Neural cell (in vitro differentiated cells): ENCODE measurements at regions not wholly inside any gene's neighbourhood (a gene's known extent, or its start where the extent isn't known, plus 50 kb on each side); places are given as distances from the start of the nearest gene placed in this dataset.

ENCODE experiments used
- H2AFZ ChIP-seq: fragments of 200-600, 300-800 bp; sonication (generic), shearing (Covaris generic); 2 replicates; pipeline ENCODE4 v1.6.0; 2014; ENCODE audit warnings: low read depth, mild to moderate bottlenecking, antibody characterized with exemption, low read length, moderate library complexity
- H3F3A ChIP-seq: fragments of 200-600 bp; shearing (Covaris generic); 2 replicates; pipeline ENCODE4 v1.6.1; 2016; ENCODE audit warnings: mild to moderate bottlenecking, moderate library complexity, mixed read lengths, antibody characterized with exemption, low read length; ENCODE audit not compliant: insufficient read depth, poor library complexity, severe bottlenecking
- H3K27ac ChIP-seq: fragments of 200-600, 300-800 bp; sonication (generic), shearing (Covaris generic); 2 replicates; pipeline ENCODE4 v1.5.1; 2014; ENCODE audit warnings: mild to moderate bottlenecking, low read length, moderate library complexity
- H3K27me3 ChIP-seq: fragments of 300-800, 200-600 bp; sonication (generic), shearing (Covaris generic); 2 replicates; pipeline ENCODE4 v1.6.0; 2014; ENCODE audit warnings: mild to moderate bottlenecking, low read depth, low read length, moderate library complexity; ENCODE audit not compliant: insufficient read depth
- H3K36me3 ChIP-seq: fragments of 300-800, 200-600 bp; sonication (generic), shearing (Covaris generic); 2 replicates; pipeline ENCODE4 v1.5.1; 2014; ENCODE audit warnings: mild to moderate bottlenecking, antibody characterized with exemption, low read length, moderate library complexity; ENCODE audit not compliant: insufficient read depth
- H3K4me2 ChIP-seq: fragments of 300-800, 200-600 bp; sonication (generic), shearing (Covaris generic); 2 replicates; pipeline ENCODE4 v1.6.0; 2014; ENCODE audit warnings: mild to moderate bottlenecking, low read length
- H3K4me3 ChIP-seq: fragments of 300-800, 200-600 bp; sonication (generic), shearing (Covaris generic); 2 replicates; pipeline ENCODE4 v1.5.1; 2014; ENCODE audit warnings: mild to moderate bottlenecking, low read length, moderate library complexity
- H3K79me2 ChIP-seq: fragments of 200-600 bp; shearing (Covaris generic); replicated peaks from 2 replicates; pipeline ENCODE4 v1.6.0; 2014; ENCODE audit warnings: mild to moderate bottlenecking, low read length, moderate library complexity; ENCODE audit not compliant: insufficient read depth
- H3K9ac ChIP-seq: fragments of 300-800, 200-600 bp; sonication (generic), shearing (Covaris generic); 2 replicates; pipeline ENCODE4 v1.6.1; 2016; ENCODE audit warnings: mild to moderate bottlenecking, low read length, mixed read lengths
- H3K9me2 ChIP-seq: fragments of 200-600 bp; shearing (Covaris generic); 2 replicates; pipeline ENCODE4 v1.6.1; 2016; ENCODE audit warnings: mild to moderate bottlenecking, low read length, mixed read lengths; ENCODE audit not compliant: insufficient read depth
- H3K9me3 ChIP-seq: fragments of 200-600, 300-800 bp; sonication (generic), shearing (Covaris generic); 2 replicates; pipeline ENCODE4 v1.6.1; 2016; ENCODE audit warnings: mild to moderate bottlenecking, mixed run types, low read length, moderate library complexity, mixed read lengths
- H4K20me1 ChIP-seq: fragments of 200-600 bp; shearing (Covaris generic); 2 replicates; pipeline ENCODE4 v1.6.1; 2016; ENCODE audit warnings: mild to moderate bottlenecking, mixed run types; ENCODE audit not compliant: insufficient read depth
- EP300 ChIP-seq: fragments of 450-650 bp; conservative IDR thresholded peaks from 2 replicates; pipeline ENCODE4 v1.6.1; 2014; ENCODE audit warnings: antibody characterized with exemption, mild to moderate bottlenecking, moderate library complexity; ENCODE audit not compliant: poor library complexity, severe bottlenecking
- EZH2 ChIP-seq: fragments of 200-600, 300-800 bp; shearing (Covaris generic), sonication (generic); IDR thresholded peaks from 2 replicates; pipeline ENCODE4 v1.6.1; 2014; ENCODE audit warnings: antibody characterized with exemption, low read length, borderline replicate concordance, mild to moderate bottlenecking; ENCODE audit not compliant: insufficient read depth, poor library complexity, severe bottlenecking
- MXI1 ChIP-seq: fragments of 450-650 bp; conservative IDR thresholded peaks from 2 replicates; pipeline ENCODE4 v1.6.1; 2014; ENCODE audit warnings: antibody characterized with exemption, mild to moderate bottlenecking; ENCODE audit not compliant: poor library complexity, severe bottlenecking
- POLR2AphosphoS5 ChIP-seq: IDR thresholded peaks from 2 replicates; pipeline ENCODE4 v1.6.1; 2012
- RAD21 ChIP-seq: fragments of 450-650 bp; conservative IDR thresholded peaks from 2 replicates; pipeline ENCODE4 v1.6.1; 2014; ENCODE audit warnings: antibody characterized with exemption, mild to moderate bottlenecking, moderate library complexity
- SMC3 ChIP-seq: fragments of 450-650 bp; conservative IDR thresholded peaks from 2 replicates; pipeline ENCODE4 v1.6.1; 2014; ENCODE audit warnings: antibody characterized with exemption, mild to moderate bottlenecking, moderate library complexity; ENCODE audit not compliant: poor library complexity
- TAF1 ChIP-seq: IDR thresholded peaks from 2 replicates; pipeline ENCODE4 v1.6.1; 2012; ENCODE audit warnings: low read depth
- TF ChIP-seq, protein P1 (sequence below): fragments of 450-650 bp; IDR thresholded peaks from 2 replicates; pipeline ENCODE4 v1.5.1; 2014; ENCODE audit warnings: antibody characterized with exemption, mild to moderate bottlenecking, moderate library complexity; ENCODE audit not compliant: poor library complexity, severe bottlenecking
- TF ChIP-seq, protein P2 (sequence below): IDR thresholded peaks from 2 replicates; pipeline ENCODE4 v1.6.1; 2012; ENCODE audit warnings: borderline replicate concordance

DNA sequence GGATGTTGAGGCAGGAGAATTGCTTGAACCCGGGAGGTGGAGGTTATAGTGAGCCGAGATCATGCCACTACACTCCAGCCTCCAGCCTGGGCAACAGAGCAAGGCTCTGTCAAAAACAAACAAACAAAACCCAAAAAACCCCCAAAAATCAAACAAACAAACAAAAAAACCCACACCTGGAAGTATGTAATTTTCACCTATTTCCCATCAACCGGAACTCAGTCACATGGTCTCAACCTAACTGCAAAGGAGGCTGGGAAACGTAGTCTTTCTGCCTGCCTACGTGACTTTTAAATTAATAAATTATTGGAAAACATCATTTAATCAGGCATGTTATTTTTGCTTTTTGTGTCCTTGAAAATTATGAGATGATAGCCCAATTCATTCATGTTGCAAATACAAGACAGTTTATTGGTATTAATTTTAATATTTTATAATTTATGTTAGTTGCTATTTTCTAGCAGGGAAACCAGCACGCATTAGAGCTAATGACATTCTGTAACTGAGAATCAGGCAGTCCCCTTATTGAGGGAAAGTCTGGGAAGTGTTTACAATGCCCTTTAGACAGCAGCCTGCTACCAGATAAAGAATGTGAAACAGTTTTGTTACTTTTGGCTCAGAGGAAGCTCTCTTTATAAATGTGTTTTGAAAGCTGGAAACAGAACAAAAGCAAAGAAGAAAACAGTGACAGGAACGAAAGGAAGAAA lies 110.3 kb downstream of the NXNL2 start:
- Histone ChIP-seq H3K9me2 (no peaks in the 10 kb centered on the region), H3K27ac (no peak overlapping the region), H3K9ac (no peak overlapping the region), H3K4me3 (no peak overlapping the region), H3K9me3 (no peaks in the 10 kb centered on the region), H2AFZ (no peak overlapping the region), H3F3A (no peaks in the 10 kb centered on the region), H4K20me1 (no peaks in the 10 kb centered on the region), H3K36me3 (no peaks in the 10 kb centered on the region), H3K4me2 (no peak overlapping the region), H3K79me2 (no peaks in the 10 kb centered on the region), H3K27me3 (no peaks in the 10 kb centered on the region)
- no peak for TF ChIP-seq RAD21
- no peak for TF ChIP-seq SMC3
- TF ChIP-seq EZH2: no peak
- TF ChIP-seq EP300: no peak
- TF ChIP-seq TAF1: no peak
- TF ChIP-seq POLR2AphosphoS5: no peak
- TF ChIP-seq, protein P1, sequence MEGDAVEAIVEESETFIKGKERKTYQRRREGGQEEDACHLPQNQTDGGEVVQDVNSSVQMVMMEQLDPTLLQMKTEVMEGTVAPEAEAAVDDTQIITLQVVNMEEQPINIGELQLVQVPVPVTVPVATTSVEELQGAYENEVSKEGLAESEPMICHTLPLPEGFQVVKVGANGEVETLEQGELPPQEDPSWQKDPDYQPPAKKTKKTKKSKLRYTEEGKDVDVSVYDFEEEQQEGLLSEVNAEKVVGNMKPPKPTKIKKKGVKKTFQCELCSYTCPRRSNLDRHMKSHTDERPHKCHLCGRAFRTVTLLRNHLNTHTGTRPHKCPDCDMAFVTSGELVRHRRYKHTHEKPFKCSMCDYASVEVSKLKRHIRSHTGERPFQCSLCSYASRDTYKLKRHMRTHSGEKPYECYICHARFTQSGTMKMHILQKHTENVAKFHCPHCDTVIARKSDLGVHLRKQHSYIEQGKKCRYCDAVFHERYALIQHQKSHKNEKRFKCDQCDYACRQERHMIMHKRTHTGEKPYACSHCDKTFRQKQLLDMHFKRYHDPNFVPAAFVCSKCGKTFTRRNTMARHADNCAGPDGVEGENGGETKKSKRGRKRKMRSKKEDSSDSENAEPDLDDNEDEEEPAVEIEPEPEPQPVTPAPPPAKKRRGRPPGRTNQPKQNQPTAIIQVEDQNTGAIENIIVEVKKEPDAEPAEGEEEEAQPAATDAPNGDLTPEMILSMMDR: no peak
- TF ChIP-seq, protein P2, sequence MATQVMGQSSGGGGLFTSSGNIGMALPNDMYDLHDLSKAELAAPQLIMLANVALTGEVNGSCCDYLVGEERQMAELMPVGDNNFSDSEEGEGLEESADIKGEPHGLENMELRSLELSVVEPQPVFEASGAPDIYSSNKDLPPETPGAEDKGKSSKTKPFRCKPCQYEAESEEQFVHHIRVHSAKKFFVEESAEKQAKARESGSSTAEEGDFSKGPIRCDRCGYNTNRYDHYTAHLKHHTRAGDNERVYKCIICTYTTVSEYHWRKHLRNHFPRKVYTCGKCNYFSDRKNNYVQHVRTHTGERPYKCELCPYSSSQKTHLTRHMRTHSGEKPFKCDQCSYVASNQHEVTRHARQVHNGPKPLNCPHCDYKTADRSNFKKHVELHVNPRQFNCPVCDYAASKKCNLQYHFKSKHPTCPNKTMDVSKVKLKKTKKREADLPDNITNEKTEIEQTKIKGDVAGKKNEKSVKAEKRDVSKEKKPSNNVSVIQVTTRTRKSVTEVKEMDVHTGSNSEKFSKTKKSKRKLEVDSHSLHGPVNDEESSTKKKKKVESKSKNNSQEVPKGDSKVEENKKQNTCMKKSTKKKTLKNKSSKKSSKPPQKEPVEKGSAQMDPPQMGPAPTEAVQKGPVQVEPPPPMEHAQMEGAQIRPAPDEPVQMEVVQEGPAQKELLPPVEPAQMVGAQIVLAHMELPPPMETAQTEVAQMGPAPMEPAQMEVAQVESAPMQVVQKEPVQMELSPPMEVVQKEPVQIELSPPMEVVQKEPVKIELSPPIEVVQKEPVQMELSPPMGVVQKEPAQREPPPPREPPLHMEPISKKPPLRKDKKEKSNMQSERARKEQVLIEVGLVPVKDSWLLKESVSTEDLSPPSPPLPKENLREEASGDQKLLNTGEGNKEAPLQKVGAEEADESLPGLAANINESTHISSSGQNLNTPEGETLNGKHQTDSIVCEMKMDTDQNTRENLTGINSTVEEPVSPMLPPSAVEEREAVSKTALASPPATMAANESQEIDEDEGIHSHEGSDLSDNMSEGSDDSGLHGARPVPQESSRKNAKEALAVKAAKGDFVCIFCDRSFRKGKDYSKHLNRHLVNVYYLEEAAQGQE: no peak
- no peak for TF ChIP-seq MXI1

DNA sequence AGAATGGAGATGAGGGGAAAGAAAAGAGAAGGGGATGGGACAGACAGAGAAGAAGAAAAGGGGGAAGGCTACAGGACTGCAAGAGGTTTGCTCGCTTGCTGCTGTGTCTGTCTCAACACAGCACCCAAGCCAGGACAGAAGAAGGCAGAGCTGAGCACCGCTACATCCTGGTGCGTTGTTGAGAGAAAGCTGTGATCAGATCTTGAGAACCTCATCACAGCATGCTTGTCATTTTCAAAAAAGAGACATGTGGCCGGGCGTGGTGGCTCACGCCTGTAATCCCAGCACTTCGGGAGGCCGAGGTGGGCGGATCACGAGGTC lies 110.9 kb downstream of the NXNL2 start:
- Histone ChIP-seq H2AFZ (no peak overlapping the region), H3K79me2 (no peaks in the 10 kb centered on the region), H3K9me3 (no peaks in the 10 kb centered on the region), H3K9me2 (no peaks in the 10 kb centered on the region), H3K4me2 (no peak overlapping the region), H3K9ac (no peak overlapping the region), H3K27me3 (no peaks in the 10 kb centered on the region), H4K20me1 (no peaks in the 10 kb centered on the region), H3F3A (no peaks in the 10 kb centered on the region), H3K4me3 (no peak overlapping the region), H3K36me3 (no peaks in the 10 kb centered on the region), H3K27ac (no peak overlapping the region)
- TF ChIP-seq EZH2 (no peak), TAF1 (no peak), EP300 (no peak), MXI1 (no peak), SMC3 (no peak), RAD21 (no peak), POLR2AphosphoS5 (no peak)
- TF ChIP-seq, protein P2: no peak
- TF ChIP-seq, protein P1: no peak
